K562 (cell line): ENCODE measurements at regions not wholly inside any gene's neighbourhood (a gene's known extent, or its start where the extent isn't known, plus 50 kb on each side); places are given as distances from the start of the nearest gene placed in this dataset.

ENCODE experiments used
- CHCHD3 ChIP-seq: fragments of 250-450 bp; sonication (Bioruptor Pico); IDR thresholded peaks from 2 replicates; pipeline ENCODE4 v2.1.2; 2022; ENCODE audit warnings: mild to moderate bottlenecking
- MAFK ChIP-seq: IDR thresholded peaks from 2 replicates; pipeline ENCODE4 v1.6.1; 2011; ENCODE audit warnings: low read length, improper control_type of control experiment
- NCOA4 ChIP-seq: fragments of 450-650 bp; IDR thresholded peaks from 2 replicates; pipeline ENCODE4 v1.6.1; 2018; ENCODE audit warnings: mild to moderate bottlenecking; ENCODE audit not compliant: partially characterized antibody
- PHTF2 ChIP-seq: fragments of 250-450 bp; sonication (Bioruptor Pico); IDR thresholded peaks from 2 replicates; pipeline ENCODE4 v1.5.0; 2021; ENCODE audit warnings: mild to moderate bottlenecking
- TAF1 ChIP-seq: IDR thresholded peaks from 2 replicates; pipeline ENCODE4 v1.6.1; 2011; ENCODE audit warnings: mild to moderate bottlenecking, low read length, moderate library complexity; ENCODE audit not compliant: insufficient read depth, control insufficient read depth, severe bottlenecking; ENCODE audit errors: extremely low read depth
- TEAD2 ChIP-seq: fragments of 450-650 bp; IDR thresholded peaks from 2 replicates; pipeline ENCODE4 v1.6.1; 2016; ENCODE audit warnings: missing genetic modification characterization, control low read depth, missing compliant biosample characterization
- ZNF41 ChIP-seq: fragments of 250-450 bp; sonication (Bioruptor Pico); conservative IDR thresholded peaks from 2 replicates; pipeline ENCODE4 v1.4.0; 2020; ENCODE audit warnings: mild to moderate bottlenecking
- TF ChIP-seq, protein P1 (sequence below), 2 experiments: IDR thresholded peaks; 2 replicates each; pipeline ENCODE4 v1.6.1; 2012; ENCODE audit warnings: improper control_type of control experiment in 2 of 2, low read depth in 2 of 2, low read length in 2 of 2, borderline replicate concordance in 1 of 2
- TF ChIP-seq, protein P2 (sequence below): fragments of 450-650 bp; conservative IDR thresholded peaks from 2 replicates; pipeline ENCODE4 v1.6.1; 2016; ENCODE audit warnings: missing genetic modification characterization, low read depth, mild to moderate bottlenecking, missing compliant biosample characterization, moderate library complexity
- TF ChIP-seq, protein P3 (sequence below): sonication (generic); formaldehyde crosslinking; IDR thresholded peaks from 2 replicates; pipeline ENCODE4 v1.9.0; 2022; ENCODE audit warnings: mild to moderate bottlenecking, missing genetic modification reagents
- TF ChIP-seq, protein P4 (sequence below): sonication (generic); formaldehyde crosslinking; IDR thresholded peaks from 2 replicates; pipeline ENCODE4 v1.8.0; 2022; ENCODE audit warnings: mild to moderate bottlenecking, missing genetic modification reagents
- TF ChIP-seq, protein P5 (sequence below): sonication (generic); formaldehyde crosslinking; IDR thresholded peaks from 2 replicates; pipeline ENCODE4 v1.9.0; 2022; ENCODE audit warnings: mild to moderate bottlenecking, missing genetic modification reagents
- TF ChIP-seq, protein P6 (sequence below), 3 experiments: IDR thresholded peaks in 2 of 3; conservative IDR thresholded peaks in 1 of 3; 2 replicates each; pipeline ENCODE4 v1.5.1; 2011 to 2012; ENCODE audit warnings: low read length in 3 of 3, mild to moderate bottlenecking in 3 of 3, control low read depth in 2 of 3, improper control_type of control experiment in 1 of 3, inconsistent platforms in 1 of 3, low read depth in 1 of 3, mixed read lengths in 1 of 3, moderate library complexity in 1 of 3; ENCODE audit not compliant: insufficient read depth in 2 of 3
- TF ChIP-seq, protein P7 (sequence below), 2 experiments: fragments of 450-650 bp; formaldehyde crosslinking in 1 of 2; IDR thresholded peaks; 2 replicates each; pipeline versions ENCODE4 v1.4.0 to v1.6.1; 2014 to 2020; ENCODE audit warnings: mild to moderate bottlenecking in 2 of 2, borderline replicate concordance in 1 of 2, low read depth in 1 of 2

DNA sequence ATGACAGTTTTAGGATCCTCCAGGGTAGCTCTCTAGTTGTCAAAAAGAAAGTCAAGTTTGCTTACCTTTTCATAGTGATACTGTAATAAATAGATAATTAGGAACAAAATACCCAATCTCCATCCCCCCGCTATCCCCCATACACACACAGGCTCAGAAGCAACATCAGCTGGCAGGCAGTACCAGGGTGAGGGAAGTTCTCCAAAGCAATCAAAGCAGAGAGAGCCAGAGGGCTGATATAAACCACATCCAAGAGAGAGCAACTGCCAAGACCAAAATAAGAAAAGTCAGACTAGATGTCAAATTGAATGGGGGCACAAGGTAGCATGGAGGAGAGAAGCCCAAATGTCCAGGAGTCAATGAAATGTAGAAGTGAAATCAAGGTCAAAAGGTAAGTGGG lies 80.2 kb upstream of the PTPRR start:
- TF ChIP-seq, protein P1, sequence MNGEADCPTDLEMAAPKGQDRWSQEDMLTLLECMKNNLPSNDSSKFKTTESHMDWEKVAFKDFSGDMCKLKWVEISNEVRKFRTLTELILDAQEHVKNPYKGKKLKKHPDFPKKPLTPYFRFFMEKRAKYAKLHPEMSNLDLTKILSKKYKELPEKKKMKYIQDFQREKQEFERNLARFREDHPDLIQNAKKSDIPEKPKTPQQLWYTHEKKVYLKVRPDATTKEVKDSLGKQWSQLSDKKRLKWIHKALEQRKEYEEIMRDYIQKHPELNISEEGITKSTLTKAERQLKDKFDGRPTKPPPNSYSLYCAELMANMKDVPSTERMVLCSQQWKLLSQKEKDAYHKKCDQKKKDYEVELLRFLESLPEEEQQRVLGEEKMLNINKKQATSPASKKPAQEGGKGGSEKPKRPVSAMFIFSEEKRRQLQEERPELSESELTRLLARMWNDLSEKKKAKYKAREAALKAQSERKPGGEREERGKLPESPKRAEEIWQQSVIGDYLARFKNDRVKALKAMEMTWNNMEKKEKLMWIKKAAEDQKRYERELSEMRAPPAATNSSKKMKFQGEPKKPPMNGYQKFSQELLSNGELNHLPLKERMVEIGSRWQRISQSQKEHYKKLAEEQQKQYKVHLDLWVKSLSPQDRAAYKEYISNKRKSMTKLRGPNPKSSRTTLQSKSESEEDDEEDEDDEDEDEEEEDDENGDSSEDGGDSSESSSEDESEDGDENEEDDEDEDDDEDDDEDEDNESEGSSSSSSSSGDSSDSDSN (IDR thresholded peaks at IDR 0.05; ENCODE audit: borderline replicate concordance in 1 of 2, low read depth in 2 of 2, low read length in 2 of 2) = no peak
- TF ChIP-seq, protein P2, sequence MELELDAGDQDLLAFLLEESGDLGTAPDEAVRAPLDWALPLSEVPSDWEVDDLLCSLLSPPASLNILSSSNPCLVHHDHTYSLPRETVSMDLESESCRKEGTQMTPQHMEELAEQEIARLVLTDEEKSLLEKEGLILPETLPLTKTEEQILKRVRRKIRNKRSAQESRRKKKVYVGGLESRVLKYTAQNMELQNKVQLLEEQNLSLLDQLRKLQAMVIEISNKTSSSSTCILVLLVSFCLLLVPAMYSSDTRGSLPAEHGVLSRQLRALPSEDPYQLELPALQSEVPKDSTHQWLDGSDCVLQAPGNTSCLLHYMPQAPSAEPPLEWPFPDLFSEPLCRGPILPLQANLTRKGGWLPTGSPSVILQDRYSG (tag) = no peak
- TF ChIP-seq, protein P3, sequence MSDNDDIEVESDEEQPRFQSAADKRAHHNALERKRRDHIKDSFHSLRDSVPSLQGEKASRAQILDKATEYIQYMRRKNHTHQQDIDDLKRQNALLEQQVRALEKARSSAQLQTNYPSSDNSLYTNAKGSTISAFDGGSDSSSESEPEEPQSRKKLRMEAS (CRISPR knock-in tag) = no peak
- TF ChIP-seq CHCHD3 (CRISPR knock-in tag) = no peak
- TF ChIP-seq, protein P4, sequence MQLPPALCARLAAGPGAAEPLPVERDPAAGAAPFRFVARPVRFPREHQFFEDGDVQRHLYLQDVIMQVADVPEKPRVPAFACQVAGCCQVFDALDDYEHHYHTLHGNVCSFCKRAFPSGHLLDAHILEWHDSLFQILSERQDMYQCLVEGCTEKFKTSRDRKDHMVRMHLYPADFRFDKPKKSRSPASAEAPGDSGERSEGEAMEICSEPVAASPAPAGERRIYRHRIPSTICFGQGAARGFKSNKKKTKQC (CRISPR knock-in tag) = no peak
- TF ChIP-seq ZNF41 (CRISPR knock-in tag) = no peak
- TF ChIP-seq TEAD2 (tag) = no peak
- TF ChIP-seq, protein P5, sequence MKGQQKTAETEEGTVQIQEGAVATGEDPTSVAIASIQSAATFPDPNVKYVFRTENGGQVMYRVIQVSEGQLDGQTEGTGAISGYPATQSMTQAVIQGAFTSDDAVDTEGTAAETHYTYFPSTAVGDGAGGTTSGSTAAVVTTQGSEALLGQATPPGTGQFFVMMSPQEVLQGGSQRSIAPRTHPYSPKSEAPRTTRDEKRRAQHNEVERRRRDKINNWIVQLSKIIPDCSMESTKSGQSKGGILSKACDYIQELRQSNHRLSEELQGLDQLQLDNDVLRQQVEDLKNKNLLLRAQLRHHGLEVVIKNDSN = no peak
- TF ChIP-seq, protein P6, sequence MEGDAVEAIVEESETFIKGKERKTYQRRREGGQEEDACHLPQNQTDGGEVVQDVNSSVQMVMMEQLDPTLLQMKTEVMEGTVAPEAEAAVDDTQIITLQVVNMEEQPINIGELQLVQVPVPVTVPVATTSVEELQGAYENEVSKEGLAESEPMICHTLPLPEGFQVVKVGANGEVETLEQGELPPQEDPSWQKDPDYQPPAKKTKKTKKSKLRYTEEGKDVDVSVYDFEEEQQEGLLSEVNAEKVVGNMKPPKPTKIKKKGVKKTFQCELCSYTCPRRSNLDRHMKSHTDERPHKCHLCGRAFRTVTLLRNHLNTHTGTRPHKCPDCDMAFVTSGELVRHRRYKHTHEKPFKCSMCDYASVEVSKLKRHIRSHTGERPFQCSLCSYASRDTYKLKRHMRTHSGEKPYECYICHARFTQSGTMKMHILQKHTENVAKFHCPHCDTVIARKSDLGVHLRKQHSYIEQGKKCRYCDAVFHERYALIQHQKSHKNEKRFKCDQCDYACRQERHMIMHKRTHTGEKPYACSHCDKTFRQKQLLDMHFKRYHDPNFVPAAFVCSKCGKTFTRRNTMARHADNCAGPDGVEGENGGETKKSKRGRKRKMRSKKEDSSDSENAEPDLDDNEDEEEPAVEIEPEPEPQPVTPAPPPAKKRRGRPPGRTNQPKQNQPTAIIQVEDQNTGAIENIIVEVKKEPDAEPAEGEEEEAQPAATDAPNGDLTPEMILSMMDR (IDR thresholded peaks at IDR 0.05 in 2 of 3, conservative IDR thresholded peaks at IDR 0.05 in 1 of 3; ENCODE audit: insufficient read depth in 2 of 3, low read depth in 1 of 3, low read length in 3 of 3) = no peak
- no peak for TF ChIP-seq TAF1
- TF ChIP-seq, protein P7, sequence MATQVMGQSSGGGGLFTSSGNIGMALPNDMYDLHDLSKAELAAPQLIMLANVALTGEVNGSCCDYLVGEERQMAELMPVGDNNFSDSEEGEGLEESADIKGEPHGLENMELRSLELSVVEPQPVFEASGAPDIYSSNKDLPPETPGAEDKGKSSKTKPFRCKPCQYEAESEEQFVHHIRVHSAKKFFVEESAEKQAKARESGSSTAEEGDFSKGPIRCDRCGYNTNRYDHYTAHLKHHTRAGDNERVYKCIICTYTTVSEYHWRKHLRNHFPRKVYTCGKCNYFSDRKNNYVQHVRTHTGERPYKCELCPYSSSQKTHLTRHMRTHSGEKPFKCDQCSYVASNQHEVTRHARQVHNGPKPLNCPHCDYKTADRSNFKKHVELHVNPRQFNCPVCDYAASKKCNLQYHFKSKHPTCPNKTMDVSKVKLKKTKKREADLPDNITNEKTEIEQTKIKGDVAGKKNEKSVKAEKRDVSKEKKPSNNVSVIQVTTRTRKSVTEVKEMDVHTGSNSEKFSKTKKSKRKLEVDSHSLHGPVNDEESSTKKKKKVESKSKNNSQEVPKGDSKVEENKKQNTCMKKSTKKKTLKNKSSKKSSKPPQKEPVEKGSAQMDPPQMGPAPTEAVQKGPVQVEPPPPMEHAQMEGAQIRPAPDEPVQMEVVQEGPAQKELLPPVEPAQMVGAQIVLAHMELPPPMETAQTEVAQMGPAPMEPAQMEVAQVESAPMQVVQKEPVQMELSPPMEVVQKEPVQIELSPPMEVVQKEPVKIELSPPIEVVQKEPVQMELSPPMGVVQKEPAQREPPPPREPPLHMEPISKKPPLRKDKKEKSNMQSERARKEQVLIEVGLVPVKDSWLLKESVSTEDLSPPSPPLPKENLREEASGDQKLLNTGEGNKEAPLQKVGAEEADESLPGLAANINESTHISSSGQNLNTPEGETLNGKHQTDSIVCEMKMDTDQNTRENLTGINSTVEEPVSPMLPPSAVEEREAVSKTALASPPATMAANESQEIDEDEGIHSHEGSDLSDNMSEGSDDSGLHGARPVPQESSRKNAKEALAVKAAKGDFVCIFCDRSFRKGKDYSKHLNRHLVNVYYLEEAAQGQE (IDR thresholded peaks at IDR 0.05; ENCODE audit: borderline replicate concordance) = no peak
- TF ChIP-seq, protein P7 (CRISPR knock-in tag; IDR thresholded peaks at IDR 0.05; ENCODE audit: low read depth) = no peak
- no peak for TF ChIP-seq PHTF2 (CRISPR knock-in tag)
- no peak for TF ChIP-seq NCOA4
- TF ChIP-seq MAFK = no peak
